Endodermal cell (in vitro differentiated cells): ENCODE measurements at regions not wholly inside any gene's neighbourhood (a gene's known extent, or its start where the extent isn't known, plus 50 kb on each side); places are given as distances from the start of the nearest gene placed in this dataset.
"Not testable (repeated sequence)": the region's sequence is repeated elsewhere in the genome, so short reads cannot be mapped to it uniquely, and the experiment has no call there.

Experiments
- DNase-seq: peaks from one replicate; pipeline ENCODE4 v3.0.0-alpha.2; 2017
- H3K27ac ChIP-seq: 2 replicates; pipeline ENCODE4 v1.5.1; 2013; ENCODE audit warnings: mild to moderate bottlenecking, low read depth, low read length, moderate library complexity
- H3K27me3 ChIP-seq: 2 replicates; pipeline ENCODE4 v1.6.1; 2013; ENCODE audit warnings: mild to moderate bottlenecking, low read length, moderate library complexity; ENCODE audit not compliant: insufficient read depth, control insufficient read depth, poor library complexity, severe bottlenecking
- H3K36me3 ChIP-seq: 2 replicates; pipeline ENCODE4 v1.7.0; 2013; ENCODE audit warnings: mild to moderate bottlenecking, low read length, moderate library complexity; ENCODE audit not compliant: control insufficient read depth, insufficient read depth
- H3K4me1 ChIP-seq: one replicate; pipeline ENCODE4 v1.7.0; 2013; ENCODE audit warnings: low read length; ENCODE audit not compliant: control insufficient read depth, insufficient read depth
- H3K4me3 ChIP-seq: 2 replicates; pipeline ENCODE4 v1.5.1; 2013; ENCODE audit warnings: mild to moderate bottlenecking, low read length, moderate library complexity
- H3K9ac ChIP-seq: 2 replicates; pipeline ENCODE4 v1.6.1; 2013; ENCODE audit warnings: mild to moderate bottlenecking, low read length, moderate library complexity; ENCODE audit not compliant: poor library complexity, severe bottlenecking; ENCODE audit errors: extremely low read depth
- H3K9me3 ChIP-seq: 2 replicates; pipeline ENCODE4 v1.6.1; 2013; ENCODE audit warnings: mild to moderate bottlenecking, low read length, moderate library complexity; ENCODE audit not compliant: control insufficient read depth
- H3K27ac Mint-ChIP-seq: 2 replicates; pipeline ENCODE4 v1.8.0; 2020; ENCODE audit warnings: mixed read lengths
- H3K27me3 Mint-ChIP-seq: 2 replicates; pipeline ENCODE4 v1.8.0; 2021; ENCODE audit warnings: mild to moderate bottlenecking, mixed read lengths; ENCODE audit not compliant: insufficient read depth
- H3K36me3 Mint-ChIP-seq: 2 replicates; pipeline ENCODE4 v1.8.0; 2020; ENCODE audit warnings: low read depth, mixed read lengths
- H3K4me1 Mint-ChIP-seq: 2 replicates; pipeline ENCODE4 v1.8.0; 2020; ENCODE audit warnings: mixed read lengths
- H3K4me3 Mint-ChIP-seq: 2 replicates; pipeline ENCODE4 v1.8.0; 2020; ENCODE audit warnings: mild to moderate bottlenecking, moderate library complexity, mixed read lengths
- H3K9me3 Mint-ChIP-seq: 2 replicates; pipeline ENCODE4 v1.8.0; 2020; ENCODE audit warnings: mild to moderate bottlenecking, mixed read lengths
- WGBS, 2 experiments: methylation state at CpG; one replicate each; pipeline versions ENCODE4 v1.1.5 to v1.1.7; 2013; ENCODE audit warnings: missing lambda C conversion rate in 2 of 2, mixed read lengths in 1 of 2; ENCODE audit not compliant: insufficient coverage in 1 of 2, insufficient read length in 1 of 2; 5-methylcytosine and 5-hydroxymethylcytosine counted together

DNA sequence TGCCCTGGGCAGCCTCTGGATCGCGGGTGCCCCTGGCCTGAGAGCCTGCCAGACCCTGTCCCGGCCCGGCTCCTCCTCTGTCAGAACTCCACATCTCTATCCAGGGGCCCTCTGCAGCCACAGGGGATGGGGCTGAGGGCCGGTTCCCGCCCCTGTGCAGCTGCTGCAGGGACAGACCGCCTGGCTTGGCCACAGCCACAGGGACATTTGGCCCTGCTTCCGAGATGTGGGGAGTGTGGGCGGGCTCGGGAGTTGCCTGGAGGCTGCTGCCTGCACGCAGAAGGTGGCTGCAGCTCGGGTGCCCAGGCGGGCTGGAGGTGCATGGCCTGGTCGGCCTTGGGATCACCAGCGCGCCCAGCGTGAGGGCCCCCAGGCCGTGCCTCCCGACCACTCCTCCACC lies 3365.4 kb upstream of the OR11H1 start:
- not testable (repeated sequence) for H3K27ac ChIP-seq, H3K9me3 ChIP-seq, DNase-seq, H3K27me3 ChIP-seq, H3K9me3 Mint-ChIP-seq, H3K4me3 ChIP-seq, H3K27ac Mint-ChIP-seq, H3K36me3 ChIP-seq, H3K4me1 Mint-ChIP-seq, H3K4me1 ChIP-seq, H3K9ac ChIP-seq, H3K36me3 Mint-ChIP-seq, H3K27me3 Mint-ChIP-seq, H3K4me3 Mint-ChIP-seq
- WGBS, 2 experiments: 78% methylated on average over 4 of the region's 19 CpGs; no CpG with 5 or more reads in 1 of the 2 experiments

DNA sequence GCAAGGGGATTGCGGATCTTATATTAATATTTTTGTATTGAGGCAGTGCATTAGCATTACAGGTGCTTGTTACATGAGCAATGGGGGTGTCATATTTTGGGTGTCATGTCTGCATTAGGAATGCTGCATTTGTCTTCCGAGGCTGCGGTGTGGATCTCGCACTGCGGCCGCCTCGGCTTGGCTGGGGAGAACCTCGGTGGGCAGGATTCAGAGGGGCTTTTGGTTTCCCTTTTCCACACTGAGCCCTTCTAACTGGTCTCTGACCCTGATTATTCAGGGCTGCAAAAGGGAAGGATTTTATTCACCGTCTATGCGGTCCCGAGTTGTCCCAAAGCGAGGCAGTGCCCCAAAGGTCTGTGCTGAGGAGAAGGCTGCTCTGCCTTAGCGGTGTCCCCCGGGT lies 3361.5 kb upstream of the OR11H1 start:
- H3K27me3 ChIP-seq, H3K9me3 ChIP-seq, H3K27me3 Mint-ChIP-seq, H3K36me3 Mint-ChIP-seq, H3K9ac ChIP-seq, DNase-seq, H3K27ac ChIP-seq, H3K27ac Mint-ChIP-seq, H3K4me3 Mint-ChIP-seq, H3K9me3 Mint-ChIP-seq, H3K4me3 ChIP-seq, H3K4me1 Mint-ChIP-seq, H3K4me1 ChIP-seq, H3K36me3 ChIP-seq: not testable (repeated sequence)
- WGBS, 2 experiments: 72 to 86% methylated on average over 7 of the region's 14 CpGs

DNA sequence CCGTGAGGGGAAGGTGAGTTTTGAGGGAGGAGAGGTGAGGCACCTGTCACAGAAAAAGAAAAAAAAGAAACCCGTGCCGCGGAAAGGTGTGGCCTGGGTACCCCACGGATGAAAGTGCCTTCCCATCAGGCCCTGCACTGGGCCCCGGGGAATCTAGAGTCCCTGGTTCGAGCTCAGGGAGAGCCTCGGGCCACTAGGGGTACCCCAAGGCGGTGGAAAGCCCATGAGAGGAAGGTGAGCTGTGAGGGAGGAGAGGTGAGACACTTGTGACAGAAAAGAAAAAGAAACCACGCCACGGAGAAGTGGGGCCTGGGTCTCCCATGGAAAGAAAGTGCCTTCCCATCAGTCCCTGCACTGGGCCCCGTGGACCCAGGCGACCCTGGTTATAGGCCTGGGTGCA lies 3359.9 kb upstream of the OR11H1 start:
- not testable (repeated sequence) for H3K27ac Mint-ChIP-seq, DNase-seq, H3K9me3 ChIP-seq, H3K36me3 ChIP-seq, H3K27ac ChIP-seq, H3K9ac ChIP-seq, H3K27me3 Mint-ChIP-seq, H3K4me1 ChIP-seq, H3K4me3 Mint-ChIP-seq, H3K27me3 ChIP-seq, H3K36me3 Mint-ChIP-seq, H3K4me3 ChIP-seq, H3K4me1 Mint-ChIP-seq
- WGBS, 2 experiments: 90% methylated on average over 10 of the region's 13 CpGs; no CpG with 5 or more reads in 1 of the 2 experiments
- H3K9me3 Mint-ChIP-seq: peaks cover 16% of the 10 kb centered on the region

DNA sequence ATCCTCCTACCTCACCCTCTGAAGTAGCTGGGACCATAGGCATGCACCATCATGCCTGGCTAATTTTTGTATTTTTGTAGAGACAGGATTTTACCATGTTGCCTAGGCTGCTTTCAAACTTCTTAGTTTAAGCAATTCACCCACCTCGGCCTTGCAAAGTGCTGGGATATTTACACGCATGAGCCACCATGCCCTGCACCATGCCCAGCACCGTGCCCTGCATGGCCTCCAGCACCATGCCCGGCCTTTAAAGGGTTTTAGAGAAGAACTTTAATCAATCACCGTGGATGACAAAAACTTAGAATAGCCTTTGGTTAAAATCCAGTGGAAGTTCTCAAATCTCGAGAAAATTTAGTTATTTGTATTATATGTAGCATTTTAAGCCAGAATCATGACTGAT lies 3335.9 kb upstream of the OR11H1 start:
- H3K4me3 ChIP-seq, H3K36me3 Mint-ChIP-seq, H3K9ac ChIP-seq, DNase-seq, H3K27ac Mint-ChIP-seq, H3K4me3 Mint-ChIP-seq, H3K4me1 ChIP-seq, H3K27ac ChIP-seq, H3K27me3 Mint-ChIP-seq, H3K36me3 ChIP-seq, H3K27me3 ChIP-seq, H3K4me1 Mint-ChIP-seq: not testable (repeated sequence)
- peaks cover 17% of the 10 kb centered on the region for H3K9me3 ChIP-seq
- H3K9me3 Mint-ChIP-seq: peaks cover 50% of the 10 kb centered on the region
- 69 to 75% methylated on average over 2 to 6 of the region's 6 CpGs for WGBS, 2 experiments

DNA sequence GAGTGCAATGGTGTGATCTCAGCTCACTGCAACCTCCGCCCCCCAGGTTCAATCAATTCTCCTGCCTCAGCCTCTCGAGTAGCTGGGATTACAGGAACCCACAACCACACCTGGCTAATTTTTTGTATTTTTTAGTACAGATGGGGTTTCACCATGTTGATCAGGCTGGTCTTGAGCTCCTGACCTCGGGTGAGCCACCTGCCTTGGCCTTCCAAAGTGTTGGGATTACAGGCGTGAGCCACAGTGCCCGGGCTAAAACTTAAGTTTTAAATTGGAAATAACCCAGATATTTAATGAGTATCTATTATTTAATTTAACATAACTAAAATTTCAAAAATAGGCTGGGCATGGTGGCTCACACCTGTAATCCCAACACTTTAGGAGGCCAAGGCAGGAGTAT lies 3333.3 kb upstream of the OR11H1 start:
- not testable (repeated sequence) for H3K27me3 Mint-ChIP-seq, H3K9ac ChIP-seq, H3K4me3 Mint-ChIP-seq, H3K4me3 ChIP-seq, H3K36me3 Mint-ChIP-seq, H3K4me1 ChIP-seq, H3K36me3 ChIP-seq, H3K27me3 ChIP-seq, H3K27ac Mint-ChIP-seq, H3K27ac ChIP-seq, DNase-seq, H3K4me1 Mint-ChIP-seq
- H3K9me3 ChIP-seq: peaks cover 24% of the 10 kb centered on the region
- 58 to 80% methylated on average over 2 to 4 of the region's 5 CpGs for WGBS, 2 experiments
- peaks cover 60% of the 10 kb centered on the region for H3K9me3 Mint-ChIP-seq

DNA sequence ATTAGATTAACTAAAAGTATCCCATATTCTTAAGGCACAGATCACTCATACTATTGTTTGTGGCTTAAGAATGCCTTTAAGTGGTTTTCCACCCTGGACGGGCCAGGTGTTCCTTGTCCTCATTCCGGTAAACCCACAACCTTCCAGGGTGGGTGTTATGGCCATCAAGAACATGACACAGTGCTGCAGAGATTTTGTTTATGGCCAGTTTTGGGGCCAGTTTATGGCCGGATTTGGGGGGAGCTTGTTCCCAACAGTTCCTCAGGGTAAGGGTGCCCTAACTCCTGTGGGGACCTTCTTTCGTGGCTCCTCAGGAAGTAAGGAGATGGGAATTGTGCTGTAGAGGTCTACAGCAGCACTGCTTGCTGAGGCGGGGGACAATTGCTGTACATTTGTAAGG lies 3325.9 kb upstream of the OR11H1 start:
- not testable (repeated sequence) for H3K27ac Mint-ChIP-seq, H3K4me3 ChIP-seq, H3K27me3 ChIP-seq, H3K27ac ChIP-seq, H3K4me1 Mint-ChIP-seq, H3K36me3 Mint-ChIP-seq, H3K4me1 ChIP-seq, H3K9ac ChIP-seq, DNase-seq, H3K36me3 ChIP-seq, H3K4me3 Mint-ChIP-seq, H3K27me3 Mint-ChIP-seq
- WGBS, 2 experiments: 80 to 82% methylated on average over 1 to 3 of the region's 5 CpGs
- peaks cover 55% of the 10 kb centered on the region for H3K9me3 Mint-ChIP-seq
- peaks cover 23% of the 10 kb centered on the region for H3K9me3 ChIP-seq

DNA sequence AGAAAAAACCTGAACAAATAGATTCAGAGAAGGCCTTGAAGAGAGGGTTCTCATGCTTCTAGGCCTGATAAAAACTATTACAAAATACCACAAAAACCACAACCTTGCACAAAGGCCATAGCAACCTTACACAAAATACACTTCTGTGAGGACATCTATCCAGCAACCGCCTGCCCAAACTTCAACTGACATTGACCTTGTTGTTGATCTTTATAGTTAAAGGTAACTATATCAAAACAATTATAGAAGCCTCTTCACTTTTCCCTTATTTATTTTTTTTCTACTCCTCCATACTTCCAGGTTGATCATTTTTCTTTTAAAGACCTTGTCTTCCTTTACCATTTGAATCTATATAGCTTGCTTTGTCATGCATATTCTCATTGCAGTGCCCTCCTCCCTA lies 3321.3 kb upstream of the OR11H1 start:
- not testable (repeated sequence) for DNase-seq, H3K4me3 Mint-ChIP-seq, H3K27me3 ChIP-seq, H3K4me1 Mint-ChIP-seq, H3K9ac ChIP-seq, H3K27ac Mint-ChIP-seq, H3K27ac ChIP-seq, H3K4me1 ChIP-seq, H3K4me3 ChIP-seq, H3K36me3 ChIP-seq, H3K36me3 Mint-ChIP-seq, H3K27me3 Mint-ChIP-seq
- H3K9me3 Mint-ChIP-seq: peaks cover 44% of the 10 kb centered on the region
- WGBS, 2 experiments: 63% methylated on average over 1 of the region's 1 CpG; no CpG with 5 or more reads in 1 of the 2 experiments
- peaks cover 27% of the 10 kb centered on the region for H3K9me3 ChIP-seq
